HG03039 (cell line): ENCODE measurements at regions not wholly inside any gene's neighbourhood (a gene's known extent, or its start where the extent isn't known, plus 50 kb on each side); places are given as distances from the start of the nearest gene placed in this dataset.
"Not testable (repeated sequence)": the region's sequence is repeated elsewhere in the genome, so short reads cannot be mapped to it uniquely, and the experiment has no call there.

Source experiments
- ATAC-seq: cut with Tn5 transposase; IDR thresholded peaks from one replicate; pipeline ENCODE4 v1.9.1; 2021; ENCODE audit warnings: mild to moderate bottlenecking, moderate library complexity; ENCODE audit not compliant: unreplicated experiment

- no peak for ATAC-seq
Observed at GRCh38 chr15:98547275-98547674, 101.1 kb upstream of the IGF1R start.

GRCh38 chr15:98547741-98548138, 100.6 kb upstream of the IGF1R start:
- no peak for ATAC-seq

GRCh38 chr15:98548139-98548971, 100.0 kb upstream of the IGF1R start:
- ATAC-seq: no peak

- no peak for ATAC-seq
Observed at GRCh38 chr15:98549003-98549402, 99.3 kb upstream of the IGF1R start.

GRCh38 chr15:98549741-98550140, 98.6 kb upstream of the IGF1R start:
- ATAC-seq: no peak

GRCh38 chr15:98550363-98550762, 98.0 kb upstream of the IGF1R start:
- ATAC-seq: not testable (repeated sequence)

- ATAC-seq: no peak
Observed at GRCh38 chr15:98551936-98552562, 96.3 kb upstream of the IGF1R start.

GRCh38 chr15:98554272-98555172, 93.8 kb upstream of the IGF1R start:
- ATAC-seq: no peak

GRCh38 chr15:98555173-98555515, 93.2 kb upstream of the IGF1R start:
- ATAC-seq: no peak

- no peak for ATAC-seq
Observed at GRCh38 chr15:98556321-98556720, 92.0 kb upstream of the IGF1R start.

- ATAC-seq: no peak
Observed at GRCh38 chr15:98560338-98560737, 88.0 kb upstream of the IGF1R start.

GRCh38 chr15:98561169-98561941, 87.0 kb upstream of the IGF1R start:
- no peak for ATAC-seq

- no peak for ATAC-seq
Observed at GRCh38 chr15:98562331-98562937, 85.9 kb upstream of the IGF1R start.

GRCh38 chr15:98565566-98565965, 82.8 kb upstream of the IGF1R start:
- no peak for ATAC-seq

GRCh38 chr15:98567951-98568350, 80.4 kb upstream of the IGF1R start:
- ATAC-seq: no peak

GRCh38 chr15:98568382-98569017, 79.8 kb upstream of the IGF1R start:
- no peak for ATAC-seq

GRCh38 chr15:98570119-98570518, 78.2 kb upstream of the IGF1R start:
- no peak for ATAC-seq

GRCh38 chr15:98580572-98580971, 67.8 kb upstream of the IGF1R start:
- no peak for ATAC-seq

GRCh38 chr15:98581715-98582114, 66.6 kb upstream of the IGF1R start:
- ATAC-seq: no peak
